OCI-LY7 (cell line): ENCODE measurements at regions not wholly inside any gene's neighbourhood (a gene's known extent, or its start where the extent isn't known, plus 50 kb on each side); places are given as distances from the start of the nearest gene placed in this dataset.

ENCODE experiments used
- BruUV-seq: library from RNA; stranded (reverse); fragments of 400-500 nt; replicated peaks from 2 replicates; lab custom pipeline; 2021; lab: Mats Ljungman, UMichigan
- CTCF ChIA-PET: fragments of 300-600 bp; sonication (Branson Sonifier 250); formaldehyde crosslinking; loops from one replicate; lab custom pipeline; 2022; ENCODE audit warnings: antibody characterized with exemption; ENCODE audit not compliant: unreplicated experiment; lab: Charles Lee
- POLR2A ChIA-PET: fragments of 300-600 bp; sonication (Branson Sonifier 250); formaldehyde crosslinking; loops from one replicate; lab custom pipeline; 2022; ENCODE audit warnings: antibody characterized with exemption; lab: Charles Lee
- DNase-seq: peaks from one replicate; pipeline ENCODE4 v3.0.0-alpha.2; 2015; ENCODE audit warnings: low spot score
- H2AFZ ChIP-seq: fragments of 200-600 bp; sonication (generic), shearing (Covaris generic); 2 replicates; pipeline ENCODE4 v1.6.1; 2014; ENCODE audit warnings: mild to moderate bottlenecking, antibody characterized with exemption, low read length, moderate library complexity
- H3K27ac ChIP-seq: fragments of 200-600 bp; sonication (generic); 2 replicates; pipeline ENCODE4 v1.5.1; 2014; ENCODE audit warnings: mixed run types, low read depth, mild to moderate bottlenecking, moderate library complexity, low read length, inconsistent platforms; ENCODE audit not compliant: poor library complexity, severe bottlenecking
- H3K36me3 ChIP-seq: fragments of 200-600 bp; sonication (generic); 2 replicates; pipeline ENCODE4 v1.6.1; 2014; ENCODE audit warnings: mild to moderate bottlenecking, antibody characterized with exemption, low read length, moderate library complexity, mixed read lengths; ENCODE audit not compliant: insufficient read depth
- H3K4me1 ChIP-seq: fragments of 200-600 bp; sonication (generic); 2 replicates; pipeline ENCODE4 v1.5.1; 2014; ENCODE audit warnings: mild to moderate bottlenecking, low read length; ENCODE audit not compliant: insufficient read depth, poor library complexity, severe bottlenecking
- H3K4me2 ChIP-seq: fragments of 200-600 bp; sonication (generic); 2 replicates; pipeline ENCODE4 v1.6.1; 2014; ENCODE audit warnings: mild to moderate bottlenecking, low read length
- H3K4me3 ChIP-seq: fragments of 200-600 bp; sonication (generic); 2 replicates; pipeline ENCODE4 v1.5.1; 2014; ENCODE audit warnings: mild to moderate bottlenecking, low read depth, low read length; ENCODE audit not compliant: poor library complexity, severe bottlenecking
- H3K79me2 ChIP-seq: fragments of 200-600 bp; sonication (generic); 2 replicates; pipeline ENCODE4 v1.6.1; 2016; ENCODE audit warnings: low read depth, mild to moderate bottlenecking, low read length, moderate library complexity, mixed read lengths; ENCODE audit not compliant: insufficient read depth
- H3K9me2 ChIP-seq: fragments of 200-600 bp; sonication (generic); 2 replicates; pipeline ENCODE4 v1.6.1; 2016; ENCODE audit warnings: mild to moderate bottlenecking, low read length, mixed read lengths; ENCODE audit not compliant: insufficient read depth
- H3K9me3 ChIP-seq: fragments of 200-600 bp; sonication (generic); 2 replicates; pipeline ENCODE4 v1.6.1; 2014; ENCODE audit warnings: mild to moderate bottlenecking, mixed run types, low read length, mixed read lengths
- H4K20me1 ChIP-seq: fragments of 200-600 bp; sonication (generic); 2 replicates; pipeline ENCODE4 v1.6.1; 2014; ENCODE audit warnings: mild to moderate bottlenecking, antibody characterized with exemption, low read length, moderate library complexity, mixed read lengths; ENCODE audit not compliant: insufficient read depth
- CTCF ChIP-seq: fragments of 200-600 bp; sonication (generic); conservative IDR thresholded peaks from 2 replicates; pipeline ENCODE4 v1.5.1; 2014; ENCODE audit warnings: mild to moderate bottlenecking, antibody characterized with exemption, low read length, moderate library complexity, mixed read lengths
- EZH2phosphoT487 ChIP-seq: fragments of 200-600 bp; sonication (generic); IDR thresholded peaks from 2 replicates; pipeline ENCODE4 v1.6.1; 2018; ENCODE audit warnings: low read depth, borderline replicate concordance, mild to moderate bottlenecking, mixed run types, antibody characterized with exemption, low read length, moderate library complexity, mixed read lengths
- intact Hi-C: fragments of 100-400 bp; cut with micrococcal nuclease; formaldehyde crosslinking; loops from one replicate; pipeline ENCODE4 v1.10.0; 2022; ENCODE audit not compliant: unreplicated experiment

DNA sequence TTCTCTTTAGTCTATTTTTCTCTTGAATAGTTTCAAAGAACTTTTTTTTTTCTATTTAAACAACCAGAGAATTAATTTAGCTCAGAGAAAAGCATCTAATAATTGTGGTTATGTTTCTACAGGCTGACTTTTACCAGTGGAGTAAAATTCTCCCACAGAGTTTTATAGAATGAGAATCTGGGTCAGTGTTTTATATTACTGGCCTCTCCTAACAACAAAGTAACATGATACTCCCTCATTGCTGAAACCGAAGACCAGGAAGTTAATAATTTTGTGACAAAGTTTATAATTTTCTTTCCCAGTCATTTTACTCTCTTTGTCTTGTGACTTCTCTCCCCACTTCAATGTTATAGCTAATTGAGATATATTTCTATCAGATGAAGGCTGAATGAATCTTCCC, 946.9 kb downstream of the EPHA3 start:
- intact Hi-C loops: no loop called here
- Histone ChIP-seq H3K27ac (no peak overlapping the region), H3K9me2 (no peaks in the 10 kb centered on the region), H3K4me2 (no peak overlapping the region), H2AFZ (no peak overlapping the region), H3K4me1 (no peaks in the 10 kb centered on the region), H4K20me1 (no peaks in the 10 kb centered on the region), H3K4me3 (no peak overlapping the region), H3K36me3 (no peaks in the 10 kb centered on the region), H3K9me3 (no peaks in the 10 kb centered on the region), H3K79me2 (no peaks in the 10 kb centered on the region)
- TF ChIP-seq CTCF: no peak
- TF ChIP-seq EZH2phosphoT487: no peak
- DNase-seq: no peak
- no TSS peak for BruUV-seq
- CTCF ChIA-PET: no interaction called here
- POLR2A ChIA-PET: interaction anchor here (0.7 kb wide), 1 partner anchor 148 kb away, joined by 4 read pairs; no protein-coding TSS in a partner anchor

DNA sequence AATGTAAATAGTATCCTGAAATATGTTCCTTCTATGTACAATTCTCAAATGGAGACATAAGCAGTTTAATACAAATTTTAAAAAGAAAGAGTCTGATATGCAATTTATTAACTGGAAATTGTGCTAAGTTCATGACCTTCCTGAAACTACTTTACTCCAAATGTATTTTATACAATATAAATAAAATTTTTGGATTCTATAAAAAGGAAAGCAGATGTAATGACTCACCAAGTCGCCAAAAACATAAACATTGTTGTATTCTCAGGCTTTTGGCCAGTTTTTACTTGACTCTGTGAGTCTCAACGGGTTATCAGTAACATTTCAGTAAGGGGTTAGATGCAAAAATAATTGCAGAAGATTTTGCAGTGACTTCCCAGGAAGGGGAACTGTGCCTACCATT, 948.2 kb downstream of the EPHA3 start:
- POLR2A ChIA-PET: no interaction called here
- no TSS peak for BruUV-seq

More for the DNA sequence above, 948.2 kb downstream of the EPHA3 start:
- H2AFZ ChIP-seq: no peak overlapping the region
- no peak overlapping the region for H3K4me2 ChIP-seq
- no peaks in the 10 kb centered on the region for H3K79me2 ChIP-seq
- H3K4me1 ChIP-seq: no peaks in the 10 kb centered on the region
- no peak overlapping the region for H3K27ac ChIP-seq
- H3K9me3 ChIP-seq: no peaks in the 10 kb centered on the region
- H3K9me2 ChIP-seq: no peaks in the 10 kb centered on the region
- H3K4me3 ChIP-seq: no peak overlapping the region
- intact Hi-C loops: no loop called here
- TF ChIP-seq CTCF: no peak
- no peak for TF ChIP-seq EZH2phosphoT487
- CTCF ChIA-PET: no interaction called here
- no peaks in the 10 kb centered on the region for H3K36me3 ChIP-seq
- DNase-seq: no peak
- H4K20me1 ChIP-seq: no peaks in the 10 kb centered on the region
